ENCODE measurements at regions not wholly inside any gene's neighbourhood (a gene's known extent, or its start where the extent isn't known, plus 50 kb on each side); places are given as distances from the start of the nearest gene placed in this dataset.

- TF ChIP-seq CTCF (conservative IDR thresholded peaks at IDR 0.05; ENCODE audit: low read depth in 2 of 2): no peak
- TF ChIP-seq POLR2AphosphoS5 (IDR thresholded peaks at IDR 0.05; ENCODE audit: low read depth): no peak
- no peak for TF ChIP-seq EZH2 (IDR thresholded peaks at IDR 0.05; ENCODE audit: low read depth, unreplicated experiment)
- no peak for TF ChIP-seq CREB1 (CRISPR knock-in tag; IDR thresholded peaks at IDR 0.05; ENCODE audit: low read depth)
- TF ChIP-seq REST (IDR thresholded peaks at IDR 0.05; ENCODE audit: unreplicated experiment): no peak
- no peak for TF ChIP-seq ETS1 (IDR thresholded peaks at IDR 0.05)
- TF ChIP-seq EZH2phosphoT487 (IDR thresholded peaks at IDR 0.05; ENCODE audit: unreplicated experiment): no peak
Observed at GRCh38 chr22:46068593-46069491, 81.5 kb upstream of the PPARA start.

All from GM23338 (cell line).